ENCODE measurements at regions not wholly inside any gene's neighbourhood (a gene's known extent, or its start where the extent isn't known, plus 50 kb on each side); places are given as distances from the start of the nearest gene placed in this dataset.

GRCh38 chr19:8904597-8904996 is 72.4 kb downstream of the MBD3L1 start:
- H3K27me3 Mint-ChIP-seq (ENCODE audit: low read depth): peaks cover 1% of the 10 kb centered on the region
- Histone ChIP-seq H2BK12ac (ENCODE audit: insufficient read length, low read depth, low read length) (no peak overlapping the region), H2BK120ac (ENCODE audit: low read depth, low read length, poor library complexity, severe bottlenecking) (no peak overlapping the region), H2BK15ac (ENCODE audit: low read depth, low read length) (no peak overlapping the region), H4K20me1 (ENCODE audit: control insufficient read depth, insufficient read depth, insufficient read length) (no peaks in the 10 kb centered on the region), H3K23me2 (ENCODE audit: insufficient read length, low read depth, low read length, poor library complexity, severe bottlenecking) (no peaks in the 10 kb centered on the region), H3K27me3 (ENCODE audit: insufficient read depth, low read length) (no peaks in the 10 kb centered on the region), H3K4ac (ENCODE audit: low read depth, low read length) (no peak overlapping the region), H2BK20ac (ENCODE audit: low read depth, low read length, poor library complexity, severe bottlenecking) (no peak overlapping the region), H2BK5ac (ENCODE audit: insufficient read length, low read length) (no peak overlapping the region), H3K18ac (ENCODE audit: insufficient read length, low read depth, low read length) (no peak overlapping the region), H4K8ac (replicated peaks; ENCODE audit: insufficient read length, low read depth, low read length) (no peak overlapping the region), H3K14ac (ENCODE audit: insufficient read depth, low read length) (no peak overlapping the region), H3K4me2 (ENCODE audit: insufficient read depth, insufficient read length, low read length) (no peak overlapping the region), H2AK5ac (ENCODE audit: insufficient read length, low read length) (no peak overlapping the region), H3K4me1 (ENCODE audit: insufficient read depth, low read length) (no peaks in the 10 kb centered on the region), H4K91ac (ENCODE audit: insufficient read length, low read depth, low read length) (no peak overlapping the region), H3K23ac (ENCODE audit: insufficient read length, low read depth, low read length) (no peak overlapping the region), H3K9me3 (ENCODE audit: control insufficient read depth, low read depth, low read length) (peaks cover 91% of the 10 kb centered on the region), H3T11ph (ENCODE audit: low read length) (no peak overlapping the region), H3K56ac (ENCODE audit: insufficient read length, low read depth, low read length) (no peak overlapping the region), H4K5ac (ENCODE audit: insufficient read length, low read depth, low read length) (no peak overlapping the region), H3K79me1 (ENCODE audit: insufficient read depth, low read depth, low read length, poor library complexity, severe bottlenecking) (no peaks in the 10 kb centered on the region), H3K9ac (ENCODE audit: extremely low read depth, insufficient read length, low read length) (no peak overlapping the region), H2AFZ (ENCODE audit: low read length) (no peak overlapping the region), H3K79me2 (ENCODE audit: insufficient read depth, low read length) (no peaks in the 10 kb centered on the region), H3K27ac (ENCODE audit: insufficient read length, low read depth, low read length) (no peak overlapping the region)
- no peak overlapping the region for H3K27ac Mint-ChIP-seq
- no peak for TF ChIP-seq CTCF (conservative IDR thresholded peaks at IDR 0.05)
- WGBS (ENCODE audit: extremely low coverage, insufficient read length, low lambda C conversion rate): no CpG with 5 or more reads among the region's 1 CpG
- no peaks in the 10 kb centered on the region for H3K4me1 Mint-ChIP-seq
- peaks cover 9% of the 10 kb centered on the region in 2 experiments for H3K9me3 Mint-ChIP-seq
- peaks cover 0 to 15% (median 2%) of the 10 kb centered on the region in 3 experiments; a peak in 3 of 7 replicates for H3K36me3 Mint-ChIP-seq (ENCODE audit: insufficient read depth in 1 of 3, low read depth in 3 of 3)
- no peak for DNase-seq
- H3K4me3 Mint-ChIP-seq: no peak overlapping the region
